C1 segment of cervical spinal cord (tissue), 14 donors: ENCODE measurements at regions not wholly inside any gene's neighbourhood (a gene's known extent, or its start where the extent isn't known, plus 50 kb on each side); places are given as distances from the start of the nearest gene placed in this dataset.

Source experiments
- DNase-seq, 14 donors: peaks; one replicate each; lab custom pipeline; 2025; lab: John Stamatoyannopoulos, UW

- DNase-seq: no peak
These were observed 122.7 kb downstream of the CBLL2 start for GRCh38 chrX:22395372-22395771.

- no peak for DNase-seq
These were observed 123.7 kb downstream of the CBLL2 start for GRCh38 chrX:22396408-22396807.

GRCh38 chrX:22397566-22397965 lies 124.9 kb downstream of the CBLL2 start:
- no peak for DNase-seq

GRCh38 chrX:22399437-22400192 lies 126.9 kb downstream of the CBLL2 start:
- no peak for DNase-seq

- DNase-seq: no peak
These were observed 131.6 kb downstream of the CBLL2 start for GRCh38 chrX:22404297-22404696.

- DNase-seq: no peak
These were observed 133.6 kb downstream of the CBLL2 start for GRCh38 chrX:22406201-22406737.

- DNase-seq: no peak
These were observed 136.7 kb downstream of the CBLL2 start for GRCh38 chrX:22409418-22409817.

GRCh38 chrX:22424122-22424915 lies 151.6 kb downstream of the CBLL2 start:
- no peak for DNase-seq

GRCh38 chrX:22424919-22425318 lies 152.2 kb downstream of the CBLL2 start:
- DNase-seq: no peak

- DNase-seq: no peak
These were observed 157.0 kb downstream of the CBLL2 start for GRCh38 chrX:22429704-22430103.

GRCh38 chrX:22430701-22431100 lies 158.0 kb downstream of the CBLL2 start:
- DNase-seq: no peak

- DNase-seq: no peak
These were observed 160.8 kb downstream of the CBLL2 start for GRCh38 chrX:22433292-22434070.

- no peak for DNase-seq
These were observed 173.2 kb downstream of the CBLL2 start for GRCh38 chrX:22445880-22446279.

GRCh38 chrX:22462959-22463358 lies 190.2 kb downstream of the CBLL2 start:
- no peak for DNase-seq

- DNase-seq: no peak
These were observed 194.9 kb downstream of the CBLL2 start for GRCh38 chrX:22467571-22467970.

GRCh38 chrX:22481436-22481835 lies 208.7 kb downstream of the CBLL2 start:
- DNase-seq: no peak

- no peak for DNase-seq
These were observed 213.6 kb downstream of the CBLL2 start for GRCh38 chrX:22486296-22486695.

- DNase-seq: no peak
These were observed 244.2 kb downstream of the CBLL2 start for GRCh38 chrX:22516893-22517292.

GRCh38 chrX:22520128-22520828 lies 247.6 kb downstream of the CBLL2 start:
- no peak for DNase-seq

- no peak for DNase-seq
These were observed 253.6 kb downstream of the CBLL2 start for GRCh38 chrX:22526339-22526738.

- DNase-seq: no peak
These were observed 254.6 kb downstream of the CBLL2 start for GRCh38 chrX:22527302-22527701.
